Activated naive CD4-positive, alpha-beta T cell treated with anti-CD3 and anti-CD28 coated beads, Interleukin-2, amount 10 ng/mL, durations not matched to agents 7 days and 5 days (primary cell): ENCODE measurements at regions not wholly inside any gene's neighbourhood (a gene's known extent, or its start where the extent isn't known, plus 50 kb on each side); places are given as distances from the start of the nearest gene placed in this dataset.
A peak's percentile ranks its signal among the peaks of the same experiment; 100 is the strongest.

ENCODE experiments used
- CTCF ChIA-PET: fragments of 350-600 bp; sonication (Branson Sonifier 250); formaldehyde crosslinking; loops from one replicate; lab custom pipeline; 2021; ENCODE audit warnings: antibody characterized with exemption; lab: Charles Lee
- DNase-seq: peaks from one replicate; pipeline ENCODE4 v3.0.0-alpha.2; 2020
- H3K27ac Mint-ChIP-seq: one replicate; pipeline ENCODE4 v1.8.0; 2021; ENCODE audit warnings: mild to moderate bottlenecking, moderate library complexity, mixed read lengths
- H3K27me3 Mint-ChIP-seq: one replicate; pipeline ENCODE4 v1.8.0; 2021; ENCODE audit warnings: mild to moderate bottlenecking, mixed read lengths
- H3K36me3 Mint-ChIP-seq: one replicate; pipeline ENCODE4 v1.8.0; 2021; ENCODE audit warnings: mixed read lengths
- H3K4me1 Mint-ChIP-seq: one replicate; pipeline ENCODE4 v1.8.0; 2021; ENCODE audit warnings: mixed read lengths
- H3K4me3 Mint-ChIP-seq: one replicate; pipeline ENCODE4 v1.8.0; 2021; ENCODE audit warnings: mild to moderate bottlenecking, moderate library complexity, mixed read lengths
- H3K9me3 Mint-ChIP-seq: one replicate; pipeline ENCODE4 v1.8.0; 2021; ENCODE audit warnings: mixed read lengths

DNA sequence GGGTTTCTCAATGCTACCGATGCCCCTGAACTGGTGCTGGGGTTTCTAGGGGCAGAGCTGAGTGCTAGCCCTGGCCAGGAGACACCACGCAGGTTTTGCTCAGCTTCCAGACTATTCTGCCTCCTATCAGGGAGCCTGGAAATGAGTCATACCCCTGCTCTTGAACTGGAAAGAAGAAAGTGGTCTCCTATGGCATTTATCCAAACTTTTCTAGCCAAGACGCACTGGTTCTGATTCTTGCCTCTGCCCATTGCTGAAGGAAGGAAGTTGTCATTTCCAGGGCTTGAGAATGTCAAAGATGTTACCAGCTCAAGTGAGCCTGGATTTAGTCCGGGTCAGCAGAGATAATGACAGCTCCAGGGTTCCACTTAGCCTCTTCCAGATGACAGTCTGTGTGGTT lies 561.9 kb downstream of the CDK5RAP2 start:
- no peaks in the 10 kb centered on the region for H3K36me3 Mint-ChIP-seq
- CTCF ChIA-PET = no interaction called here
- no peak overlapping the region for H3K4me3 Mint-ChIP-seq
- no peaks in the 10 kb centered on the region for H3K27me3 Mint-ChIP-seq
- no peak for DNase-seq
- no peak overlapping the region for H3K27ac Mint-ChIP-seq
- no peaks in the 10 kb centered on the region for H3K4me1 Mint-ChIP-seq
- peaks cover 2% of the 10 kb centered on the region for H3K9me3 Mint-ChIP-seq

DNA sequence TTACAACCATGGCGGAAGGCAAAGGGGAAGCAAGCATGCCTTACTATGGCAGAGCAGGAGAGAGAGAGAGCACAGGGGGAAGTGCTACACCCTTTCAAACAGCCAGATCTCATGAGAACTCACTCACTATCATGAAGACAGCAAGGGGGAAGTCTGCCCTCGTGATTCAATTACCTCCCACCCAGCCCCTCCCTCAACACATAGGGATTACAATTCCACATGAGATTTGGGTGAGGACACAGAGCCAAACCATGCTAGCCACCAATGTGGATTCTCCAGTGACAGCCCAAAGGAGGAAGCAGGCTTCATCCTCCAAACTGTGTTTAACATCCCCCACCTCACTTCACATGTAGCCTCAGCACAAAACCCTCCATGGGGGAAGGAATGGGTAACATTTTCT lies 563.7 kb downstream of the CDK5RAP2 start:
- Mint-ChIP-seq H3K4me3 (no peak overlapping the region), H3K27me3 (no peaks in the 10 kb centered on the region), H3K27ac (no peak overlapping the region), H3K4me1 (no peaks in the 10 kb centered on the region), H3K9me3 (peaks cover 2% of the 10 kb centered on the region), H3K36me3 (no peaks in the 10 kb centered on the region)
- no peak for DNase-seq
- CTCF ChIA-PET = no interaction called here

DNA sequence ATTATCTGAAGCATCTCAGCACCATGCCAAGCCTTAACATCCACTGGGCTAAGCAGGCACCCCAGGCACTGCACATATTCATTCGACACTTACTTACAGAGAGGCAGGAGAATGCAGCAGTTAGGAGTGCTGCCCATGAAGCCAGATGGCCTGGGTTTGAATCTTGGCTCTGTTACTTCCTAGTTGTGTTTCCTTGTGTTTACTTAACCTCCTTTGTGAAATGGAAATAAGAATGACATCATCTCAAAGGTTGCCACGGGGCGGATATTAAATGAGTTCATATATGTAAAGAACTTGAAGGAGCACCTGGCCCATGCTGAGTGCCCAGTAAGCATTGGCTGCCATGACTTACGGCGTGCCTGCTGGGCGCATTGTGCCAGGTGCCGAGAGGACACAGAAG lies 565.2 kb downstream of the CDK5RAP2 start:
- H3K27ac Mint-ChIP-seq = no peak overlapping the region
- no peaks in the 10 kb centered on the region for H3K36me3 Mint-ChIP-seq
- no peak for DNase-seq
- CTCF ChIA-PET = no interaction called here
- H3K9me3 Mint-ChIP-seq = no peaks in the 10 kb centered on the region
- H3K4me1 Mint-ChIP-seq = no peaks in the 10 kb centered on the region
- H3K4me3 Mint-ChIP-seq = no peak overlapping the region
- no peaks in the 10 kb centered on the region for H3K27me3 Mint-ChIP-seq

- no peak for DNase-seq
- no peaks in the 10 kb centered on the region for H3K36me3 Mint-ChIP-seq
- H3K27ac Mint-ChIP-seq = no peak overlapping the region
- H3K4me1 Mint-ChIP-seq = no peaks in the 10 kb centered on the region
- H3K27me3 Mint-ChIP-seq = no peaks in the 10 kb centered on the region
- H3K9me3 Mint-ChIP-seq = no peaks in the 10 kb centered on the region
- CTCF ChIA-PET = no interaction called here
- no peak overlapping the region for H3K4me3 Mint-ChIP-seq
Measured at GRCh38 chr9:120009856-120010255, 570.1 kb downstream of the CDK5RAP2 start.

DNA sequence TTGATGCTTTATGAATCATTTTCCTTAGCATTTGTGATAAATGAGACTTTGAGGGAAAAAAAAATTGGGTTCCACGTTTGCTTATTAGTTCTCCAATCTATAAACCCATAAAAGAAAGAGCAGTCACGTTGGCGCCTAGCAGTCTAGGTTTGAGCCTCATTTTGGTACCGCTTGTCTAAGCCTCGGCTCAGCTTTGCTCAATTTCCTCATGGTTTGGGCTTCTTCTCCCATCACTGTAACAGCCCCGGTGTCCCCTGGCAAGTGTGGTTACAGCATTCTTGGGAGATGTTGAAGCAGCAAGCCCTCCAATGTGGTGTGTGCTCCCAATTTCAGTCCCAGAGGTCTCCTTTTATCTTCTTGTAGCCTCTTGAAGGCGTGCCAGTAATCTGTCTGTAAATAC lies 578.4 kb downstream of the CDK5RAP2 start:
- no peaks in the 10 kb centered on the region for H3K36me3 Mint-ChIP-seq
- H3K9me3 Mint-ChIP-seq = no peaks in the 10 kb centered on the region
- DNase-seq = no peak
- CTCF ChIA-PET = no interaction called here
- no peaks in the 10 kb centered on the region for H3K27me3 Mint-ChIP-seq
- no peaks in the 10 kb centered on the region for H3K4me1 Mint-ChIP-seq
- H3K27ac Mint-ChIP-seq = no peak overlapping the region
- no peak overlapping the region for H3K4me3 Mint-ChIP-seq

DNA sequence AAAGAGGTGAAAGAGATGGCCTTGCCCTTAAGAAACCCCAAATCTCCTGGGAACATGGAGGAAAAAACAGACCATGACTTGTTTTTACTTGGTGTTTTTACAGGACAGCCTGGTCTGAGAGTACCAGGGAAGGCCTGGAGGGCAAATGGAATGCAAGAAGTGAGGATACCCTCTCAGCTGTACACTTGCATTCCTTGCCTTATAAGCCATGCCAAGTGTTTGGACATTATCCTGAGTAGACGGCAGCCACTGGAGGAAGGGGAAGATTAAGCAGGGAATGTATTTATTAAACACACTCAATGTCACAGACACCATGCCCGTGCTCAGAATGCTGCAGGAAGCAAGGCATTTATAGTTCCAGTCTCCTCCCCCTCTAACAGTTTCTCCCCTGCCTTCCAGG lies 581.4 kb downstream of the CDK5RAP2 start:
- Mint-ChIP-seq H3K27me3 (no peaks in the 10 kb centered on the region), H3K36me3 (no peaks in the 10 kb centered on the region), H3K4me3 (no peak overlapping the region), H3K9me3 (no peaks in the 10 kb centered on the region), H3K4me1 (no peaks in the 10 kb centered on the region), H3K27ac (no peak overlapping the region)
- CTCF ChIA-PET = no interaction called here
- DNase-seq = no peak

DNA sequence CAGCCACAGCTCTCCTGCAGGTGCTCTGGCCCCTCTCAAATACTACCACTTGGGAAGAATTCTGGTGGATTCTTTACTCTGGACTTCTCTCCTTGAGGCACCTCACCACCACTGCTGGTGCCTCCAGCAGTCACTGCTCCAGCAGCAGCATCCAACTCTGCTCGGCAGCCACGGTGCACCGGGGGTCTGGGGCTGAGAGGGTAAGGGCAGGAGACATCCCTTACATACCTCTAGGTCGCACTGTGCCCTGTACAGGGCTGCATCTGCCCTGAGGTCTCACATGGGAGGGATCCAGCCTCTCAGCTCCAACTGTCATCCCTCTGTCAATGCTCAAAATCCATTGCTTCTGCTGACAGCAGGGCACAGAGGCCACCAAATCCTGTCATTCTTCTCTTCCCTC lies 588.2 kb downstream of the CDK5RAP2 start:
- DNase-seq = no peak
- CTCF ChIA-PET = no interaction called here
- no peak overlapping the region for H3K27ac Mint-ChIP-seq
- H3K9me3 Mint-ChIP-seq = no peaks in the 10 kb centered on the region
- no peaks in the 10 kb centered on the region for H3K27me3 Mint-ChIP-seq
- H3K4me1 Mint-ChIP-seq = no peaks in the 10 kb centered on the region
- H3K4me3 Mint-ChIP-seq = no peak overlapping the region
- no peaks in the 10 kb centered on the region for H3K36me3 Mint-ChIP-seq

- DNase-seq = no peak
- no peaks in the 10 kb centered on the region for H3K4me1 Mint-ChIP-seq
- no peak overlapping the region for H3K4me3 Mint-ChIP-seq
- no peaks in the 10 kb centered on the region for H3K9me3 Mint-ChIP-seq
- no peak overlapping the region for H3K27ac Mint-ChIP-seq
- CTCF ChIA-PET = no interaction called here
- H3K36me3 Mint-ChIP-seq = no peaks in the 10 kb centered on the region
- no peaks in the 10 kb centered on the region for H3K27me3 Mint-ChIP-seq
Measured at GRCh38 chr9:119986713-119987112, 593.3 kb downstream of the CDK5RAP2 start.

- Mint-ChIP-seq H3K27ac (no peak overlapping the region), H3K4me1 (no peaks in the 10 kb centered on the region), H3K4me3 (no peak overlapping the region), H3K9me3 (no peaks in the 10 kb centered on the region), H3K36me3 (no peaks in the 10 kb centered on the region), H3K27me3 (no peaks in the 10 kb centered on the region)
- DNase-seq = no peak
- CTCF ChIA-PET = no interaction called here
Measured at GRCh38 chr9:119986205-119986604, 593.8 kb downstream of the CDK5RAP2 start.

DNA sequence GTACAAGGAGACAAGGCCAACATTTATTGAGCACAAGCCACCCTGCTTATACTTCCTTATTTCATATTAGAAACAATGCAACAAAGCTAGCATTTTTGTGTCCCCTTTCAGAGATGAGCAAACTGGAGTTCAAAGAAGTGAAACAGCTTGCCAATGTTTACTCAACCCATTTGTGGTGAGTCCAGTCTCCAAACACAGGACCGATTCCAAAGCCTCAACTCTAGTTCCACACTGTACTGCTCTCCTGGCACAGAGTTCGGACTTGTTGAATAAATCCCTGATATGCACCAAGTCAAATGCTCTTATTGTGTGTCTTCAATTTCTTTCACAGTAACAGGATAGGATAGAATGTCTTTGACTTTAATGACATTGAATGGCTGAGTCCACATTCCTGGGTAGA lies 604.8 kb upstream of the BRINP1 start:
- Mint-ChIP-seq H3K9me3 (no peaks in the 10 kb centered on the region), H3K27ac (no peak overlapping the region), H3K36me3 (no peaks in the 10 kb centered on the region), H3K4me3 (no peak overlapping the region), H3K27me3 (peaks cover 2% of the 10 kb centered on the region), H3K4me1 (no peaks in the 10 kb centered on the region)
- CTCF ChIA-PET = no interaction called here
- DNase-seq = no peak

DNA sequence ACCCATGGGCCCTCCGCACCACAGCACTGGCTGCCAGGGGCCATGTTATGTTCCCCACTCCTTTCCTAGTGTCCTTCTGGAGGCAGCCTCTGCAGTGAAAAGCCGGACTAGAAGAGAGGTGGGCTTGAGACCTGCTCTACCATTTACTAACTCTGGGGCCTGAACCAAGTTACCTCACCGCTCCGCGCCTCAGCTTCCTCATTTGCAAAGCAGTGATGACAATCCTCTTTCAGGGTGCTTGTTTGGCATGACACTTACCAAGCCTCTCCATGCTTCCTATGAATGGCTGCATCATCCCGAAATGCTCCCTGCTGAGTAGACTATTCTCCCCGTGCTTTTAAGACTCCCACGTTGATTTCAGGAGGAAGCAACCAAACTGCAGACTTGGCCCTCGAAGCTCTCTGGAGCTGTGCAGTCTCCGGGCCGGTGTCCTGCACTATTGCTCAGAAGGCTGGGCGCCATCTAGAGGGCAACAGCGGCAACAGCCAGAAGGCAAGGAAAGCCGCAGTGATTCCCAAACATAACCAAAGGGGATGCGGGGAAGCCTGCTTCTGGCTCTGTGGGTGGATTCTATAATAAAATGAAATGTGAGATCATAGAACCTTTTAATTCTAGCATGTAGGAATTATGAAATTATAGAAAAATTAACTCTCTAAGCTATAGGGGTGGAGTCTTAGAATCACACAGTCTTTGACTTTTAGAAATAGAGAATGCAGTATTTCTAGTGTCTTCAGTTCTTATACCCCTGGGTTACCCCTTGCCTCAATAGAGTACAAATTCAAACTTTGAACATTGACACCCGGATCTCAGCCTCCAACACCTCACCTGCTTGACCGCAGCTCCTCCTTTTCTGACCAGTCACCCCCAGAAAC lies 599.8 kb upstream of the BRINP1 start:
- peak; percentile 63 for DNase-seq
- no peak overlapping the region for H3K4me3 Mint-ChIP-seq
- no peak overlapping the region for H3K27ac Mint-ChIP-seq
- no peaks in the 10 kb centered on the region for H3K9me3 Mint-ChIP-seq
- H3K36me3 Mint-ChIP-seq = no peaks in the 10 kb centered on the region
- no peaks in the 10 kb centered on the region for H3K4me1 Mint-ChIP-seq
- CTCF ChIA-PET = interaction anchor here (1.0 to 1.2 kb wide), 3 partner anchors 84 to 413 kb away, joined by 3 to 6 read pairs (median 3); no protein-coding TSS in a partner anchor
- H3K27me3 Mint-ChIP-seq = peaks cover 4% of the 10 kb centered on the region

DNA sequence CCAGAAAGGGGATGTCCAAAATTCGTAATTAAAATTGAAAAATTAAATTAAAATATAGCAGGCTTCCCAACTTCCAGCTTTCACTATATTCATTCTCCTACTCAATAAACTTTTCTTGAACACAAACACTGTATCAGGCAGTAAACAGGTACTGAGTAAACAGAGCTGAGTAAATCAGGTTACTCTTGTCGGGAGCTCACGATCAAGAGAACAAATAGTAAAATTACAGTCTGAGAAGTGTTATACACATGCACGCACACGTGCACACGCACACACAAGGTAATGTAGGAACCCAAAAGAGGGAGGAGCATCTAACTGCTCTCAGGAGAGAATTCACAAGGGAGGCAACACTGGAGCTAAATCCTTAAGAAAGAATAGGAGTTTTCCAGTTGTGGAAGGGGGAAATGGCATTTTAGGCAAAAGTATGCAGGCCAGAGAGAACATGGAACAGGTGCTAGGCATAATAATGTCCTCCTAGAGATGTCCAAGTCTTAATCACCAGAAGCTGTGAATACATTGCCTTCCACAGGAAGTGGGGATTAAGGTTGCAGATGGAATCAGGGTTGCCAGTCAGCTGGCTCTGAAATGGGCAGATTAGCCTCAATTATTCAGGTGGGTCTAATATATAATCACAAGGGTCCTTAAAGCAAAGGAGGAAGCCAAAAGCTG lies 598.8 kb upstream of the BRINP1 start:
- Mint-ChIP-seq H3K9me3 (no peaks in the 10 kb centered on the region), H3K4me1 (no peaks in the 10 kb centered on the region), H3K4me3 (no peak overlapping the region), H3K27me3 (peaks cover 4% of the 10 kb centered on the region), H3K27ac (no peak overlapping the region), H3K36me3 (no peaks in the 10 kb centered on the region)
- CTCF ChIA-PET = interaction anchor here (0.5 to 1.6 kb wide), 4 partner anchors 63 to 510 kb away, joined by 3 read pairs; no protein-coding TSS in a partner anchor
- no peak for DNase-seq

- Mint-ChIP-seq H3K9me3 (no peaks in the 10 kb centered on the region), H3K4me1 (no peaks in the 10 kb centered on the region), H3K36me3 (no peaks in the 10 kb centered on the region), H3K4me3 (no peak overlapping the region), H3K27me3 (peaks cover under 1% of the 10 kb centered on the region), H3K27ac (no peak overlapping the region)
- DNase-seq = no peak
- CTCF ChIA-PET = no interaction called here
Measured at GRCh38 chr9:119963798-119964372, 594.6 kb upstream of the BRINP1 start.

DNA sequence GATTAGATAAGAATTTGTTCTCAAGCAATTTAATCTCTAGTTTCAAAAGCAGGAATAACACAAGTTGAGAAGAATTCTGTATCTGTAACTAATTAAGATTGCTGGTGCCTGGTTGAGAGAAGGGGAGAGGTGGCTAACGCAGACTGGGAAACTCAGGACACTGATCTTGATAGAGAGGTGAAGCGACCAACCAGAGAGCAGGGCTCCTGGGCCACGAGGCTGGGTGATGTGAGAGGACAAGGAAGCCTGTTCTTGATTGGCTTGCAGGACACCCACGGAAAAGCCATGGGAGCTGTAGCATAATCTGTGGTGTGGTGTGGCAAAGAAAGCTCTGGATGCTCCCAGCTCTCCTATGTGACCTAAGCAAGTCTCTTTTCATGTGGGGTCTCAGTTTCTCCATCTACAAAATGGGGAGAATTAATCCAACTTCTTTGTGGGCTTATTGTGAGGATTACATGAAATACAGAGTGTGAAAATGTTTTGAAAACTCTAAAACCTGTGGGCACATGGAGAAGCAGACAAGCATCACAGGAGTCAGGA lies 594.1 kb upstream of the BRINP1 start:
- Mint-ChIP-seq H3K4me1 (no peaks in the 10 kb centered on the region), H3K27me3 (no peaks in the 10 kb centered on the region), H3K27ac (no peak overlapping the region), H3K36me3 (no peaks in the 10 kb centered on the region), H3K4me3 (no peak overlapping the region), H3K9me3 (no peaks in the 10 kb centered on the region)
- DNase-seq = no peak
- CTCF ChIA-PET = no interaction called here
